SK-N-SH (cell line): ENCODE measurements at regions not wholly inside any gene's neighbourhood (a gene's known extent, or its start where the extent isn't known, plus 50 kb on each side); places are given as distances from the start of the nearest gene placed in this dataset.

Source experiments
- CTCF ChIA-PET: fragments of 300-600, 350-600 bp; formaldehyde crosslinking; extraction: SDS; loops from one replicate; lab custom pipeline; 2021; lab: Yijun Ruan, JAX
- POLR2A ChIA-PET: fragments of 350-600 bp; sonication (Branson Sonifier 250); formaldehyde crosslinking; extraction: SDS; loops from one replicate; lab custom pipeline; 2020; ENCODE audit warnings: antibody characterized with exemption, inconsistent platforms; lab: Yijun Ruan, JAX
- DNase-seq: peaks from one replicate; pipeline ENCODE4 v3.0.0; 2012
- H2AFZ ChIP-seq: fragments of 200-600 bp; sonication (generic); 2 replicates; pipeline ENCODE4 v1.8.1; 2016; ENCODE audit warnings: antibody characterized with exemption, mild to moderate bottlenecking, low read depth
- H3F3A ChIP-seq: fragments of 200-600 bp; sonication (generic); replicated peaks from 2 replicates; pipeline ENCODE3; 2016; ENCODE audit warnings: antibody characterized with exemption, mild to moderate bottlenecking; ENCODE audit not compliant: insufficient read depth
- H3K27ac ChIP-seq, 2 experiments: fragments of 200-500 bp in 1 of 2; fragments of 200-600 bp in 1 of 2; sonication (Bioruptor generic) in 1 of 2; sonication (generic), shearing (Covaris generic) in 1 of 2; 2 replicates each; pipeline versions ENCODE4 v1.5.1 to v1.6.1; 2014 to 2016; ENCODE audit warnings: low read depth in 2 of 2, inconsistent platforms in 1 of 2, low read length in 1 of 2, mild to moderate bottlenecking in 1 of 2, mixed read lengths in 1 of 2
- H3K27me3 ChIP-seq: fragments of 200-600 bp; sonication (generic), shearing (Covaris generic); 2 replicates; pipeline ENCODE4 v1.6.1; 2016; ENCODE audit warnings: mixed run types; ENCODE audit not compliant: insufficient read depth
- H3K36me3 ChIP-seq, 2 experiments: fragments of 200-500 bp in 1 of 2; fragments of 200-600 bp in 1 of 2; sonication (Bioruptor generic) in 1 of 2; sonication (generic) in 1 of 2; replicated peaks in 1 of 2; 2 replicates each; pipeline versions ENCODE3 to v1.5.1; 2014 to 2016; ENCODE audit warnings: low read length in 1 of 2, mild to moderate bottlenecking in 1 of 2; ENCODE audit not compliant: insufficient read depth in 2 of 2, control insufficient read depth in 1 of 2
- H3K4me1 ChIP-seq, 2 experiments: fragments of 200-500 bp in 1 of 2; fragments of 200-600 bp in 1 of 2; sonication (Bioruptor generic) in 1 of 2; sonication (generic), shearing (Covaris generic) in 1 of 2; 2 replicates each; pipeline versions ENCODE4 v1.5.1 to v1.6.1; 2014 to 2016; ENCODE audit warnings: low read depth in 1 of 2, low read length in 1 of 2, mixed run types in 1 of 2; ENCODE audit not compliant: insufficient read depth in 2 of 2, control insufficient read depth in 1 of 2
- H3K4me2 ChIP-seq: fragments of 200-600 bp; sonication (generic), shearing (Covaris generic); 2 replicates; pipeline ENCODE4 v1.6.1; 2017; ENCODE audit warnings: mixed run types
- H3K4me3 ChIP-seq, 2 experiments: fragments of 200-500 bp in 1 of 2; fragments of 200-600 bp in 1 of 2; sonication (Bioruptor generic) in 1 of 2; sonication (generic), shearing (Covaris generic) in 1 of 2; 2 replicates each; pipeline versions ENCODE4 v1.5.1 to v1.8.1; 2014 to 2016; ENCODE audit warnings: low read depth in 2 of 2, inconsistent platforms in 1 of 2, low read length in 1 of 2, mild to moderate bottlenecking in 1 of 2, mixed read lengths in 1 of 2, moderate library complexity in 1 of 2
- H3K79me2 ChIP-seq: fragments of 200-600 bp; sonication (generic); 2 replicates; pipeline ENCODE4 v1.8.1; 2017; ENCODE audit warnings: mild to moderate bottlenecking; ENCODE audit not compliant: insufficient read depth
- H3K9ac ChIP-seq: fragments of 200-600 bp; sonication (generic); 2 replicates; pipeline ENCODE4 v1.6.1; 2017; ENCODE audit warnings: mixed run types
- H3K9me2 ChIP-seq: fragments of 200-600 bp; sonication (generic); 2 replicates; pipeline ENCODE4 v1.6.1; 2017; ENCODE audit warnings: mixed run types
- H3K9me3 ChIP-seq: fragments of 200-600 bp; sonication (generic); 2 replicates; pipeline ENCODE4 v1.6.1; 2017; ENCODE audit warnings: mixed run types, mild to moderate bottlenecking, moderate library complexity
- H4K20me1 ChIP-seq: fragments of 200-600 bp; sonication (generic); 2 replicates; pipeline ENCODE4 v1.6.1; 2017; ENCODE audit warnings: mild to moderate bottlenecking, mixed run types; ENCODE audit not compliant: insufficient read depth
- FOXJ3 ChIP-seq: sonication (generic); formaldehyde crosslinking; IDR thresholded peaks from 2 replicates; pipeline ENCODE4 v1.5.1; 2020; ENCODE audit warnings: mild to moderate bottlenecking, missing genetic modification reagents
- MAX ChIP-seq: IDR thresholded peaks from 2 replicates; pipeline ENCODE4 v1.4.0; 2012; ENCODE audit warnings: low read depth
- NFIC ChIP-seq: IDR thresholded peaks from 2 replicates; pipeline ENCODE4 v1.4.0; 2012; ENCODE audit warnings: borderline replicate concordance
- SMC3 ChIP-seq: IDR thresholded peaks from 2 replicates; pipeline ENCODE4 v1.6.1; 2012; ENCODE audit warnings: low read depth, low read length, improper control_type of control experiment
- TCF12 ChIP-seq: IDR thresholded peaks from 2 replicates; pipeline ENCODE4 v1.4.0; 2012
- USF1 ChIP-seq: IDR thresholded peaks from 2 replicates; pipeline ENCODE4 v1.4.0; 2012; ENCODE audit warnings: low read depth, borderline replicate concordance
- USF2 ChIP-seq: fragments of 150-350 bp; IDR thresholded peaks from 2 replicates; pipeline ENCODE4 v1.6.1; 2017; ENCODE audit warnings: antibody characterized with exemption, low read length, low read depth, borderline replicate concordance
- ZBTB33 ChIP-seq: IDR thresholded peaks from 2 replicates; pipeline ENCODE4 v1.4.0; 2012; ENCODE audit warnings: low read depth, borderline replicate concordance
- WGBS: methylation state at CpG from one replicate; pipeline ENCODE4 v1.1.6; 2017; ENCODE audit warnings: low lambda C conversion rate; 5-methylcytosine and 5-hydroxymethylcytosine counted together

- no peak for DNase-seq
- Histone ChIP-seq H4K20me1 (no peaks in the 10 kb centered on the region), H3K4me1 (no peaks in the 10 kb centered on the region; a peak in 1 of 4 replicates), H3K9me2 (no peaks in the 10 kb centered on the region), H3K4me2 (no peak overlapping the region), H2AFZ (no peak overlapping the region), H3K9me3 (no peaks in the 10 kb centered on the region), H3K36me3 (no peaks in the 10 kb centered on the region), H3K4me3 (no peak overlapping the region), H3F3A (no peaks in the 10 kb centered on the region), H3K79me2 (no peaks in the 10 kb centered on the region), H3K27me3 (no peaks in the 10 kb centered on the region), H3K9ac (no peak overlapping the region), H3K27ac (no peak overlapping the region)
- TF ChIP-seq MAX: no peak
- peak; percentile 10; the same call in 1 of the 2 replicates for TF ChIP-seq TCF12
- ChIA-PET POLR2A (no interaction called here), CTCF (no interaction called here)
- WGBS: 52% methylated on average over 3 of the region's 3 CpGs
Measured at GRCh38 chr3:28905798-28906197, 375.1 kb upstream of the RBMS3 start.

- no peaks in the 10 kb centered on the region for H3K9me3 ChIP-seq
- no peak overlapping the region for H3K9ac ChIP-seq
- H3K4me3 ChIP-seq: no peak overlapping the region
- WGBS: 74% methylated on average over 9 of the region's 9 CpGs
- H3K27ac ChIP-seq: no peak overlapping the region
- DNase-seq: no peak
- no peaks in the 10 kb centered on the region for H3K9me2 ChIP-seq
- no peaks in the 10 kb centered on the region for H3K79me2 ChIP-seq
- no peaks in the 10 kb centered on the region for H3K36me3 ChIP-seq
- POLR2A ChIA-PET: no interaction called here
- no peak overlapping the region for H2AFZ ChIP-seq
- H3K4me1 ChIP-seq: peaks cover 0 to 3% of the 10 kb centered on the region in 2 experiments; a peak in 1 of 4 replicates
- CTCF ChIA-PET: interaction anchor here (0.9 to 1.9 kb wide), 4 partner anchors 10 to 1292 kb away, joined by 3 to 6 read pairs (median 4); no protein-coding TSS in a partner anchor
- H3K27me3 ChIP-seq: no peaks in the 10 kb centered on the region
- no peaks in the 10 kb centered on the region for H3F3A ChIP-seq
- no peak overlapping the region for H3K4me2 ChIP-seq
- H4K20me1 ChIP-seq: no peaks in the 10 kb centered on the region
- TF ChIP-seq USF1 (no peak), FOXJ3 (CRISPR knock-in tag) (no peak), NFIC (no peak), USF2 (no peak), ZBTB33 (no peak), SMC3 (no peak)
Measured at GRCh38 chr3:28906561-28907310, 374.1 kb upstream of the RBMS3 start.
